ENCODE measurements at regions not wholly inside any gene's neighbourhood (a gene's known extent, or its start where the extent isn't known, plus 50 kb on each side); places are given as distances from the start of the nearest gene placed in this dataset.
A peak's percentile ranks its signal among the peaks of the same experiment; 100 is the strongest.
"Not testable (repeated sequence)": the region's sequence is repeated elsewhere in the genome, so short reads cannot be mapped to it uniquely, and the experiment has no call there.

GRCh38 chr2:72078773-72079172 is 68.9 kb downstream of the CYP26B1 start:
- DNase-seq (ENCODE audit: low read depth), result no peak

- DNase-seq (ENCODE audit: low read depth), result no peak
These were observed 69.9 kb downstream of the CYP26B1 start for GRCh38 chr2:72077702-72078169.

- DNase-seq (ENCODE audit: low read depth), result not testable (repeated sequence)
These were observed 74.3 kb downstream of the CYP26B1 start for GRCh38 chr2:72073373-72073772.

GRCh38 chr2:72064197-72064596 is 83.5 kb downstream of the CYP26B1 start:
- DNase-seq (ENCODE audit: low read depth), result not testable (repeated sequence)

- peak; percentile 18 for DNase-seq (ENCODE audit: low read depth)
These were observed 85.3 kb downstream of the CYP26B1 start for GRCh38 chr2:72062336-72062735.

GRCh38 chr2:72057308-72057707 is 90.4 kb downstream of the CYP26B1 start:
- DNase-seq (ENCODE audit: low read depth), result no peak

GRCh38 chr2:72051971-72052505 is 95.6 kb downstream of the CYP26B1 start:
- DNase-seq (ENCODE audit: low read depth), result no peak

- DNase-seq (ENCODE audit: low read depth), result no peak
These were observed 96.5 kb downstream of the CYP26B1 start for GRCh38 chr2:72051204-72051603.

GRCh38 chr2:72050734-72051133 is 96.9 kb downstream of the CYP26B1 start:
- DNase-seq (ENCODE audit: low read depth), result no peak

- DNase-seq (ENCODE audit: low read depth), result no peak
These were observed 98.7 kb downstream of the CYP26B1 start for GRCh38 chr2:72048881-72049477.

GRCh38 chr2:72043985-72044384 is 103.7 kb downstream of the CYP26B1 start:
- no peak for DNase-seq (ENCODE audit: low read depth)

GRCh38 chr2:72041638-72042111 is 106.0 kb downstream of the CYP26B1 start:
- no peak for DNase-seq (ENCODE audit: low read depth)

- peak; percentile 62 for DNase-seq (ENCODE audit: low read depth)
These were observed 106.8 kb downstream of the CYP26B1 start for GRCh38 chr2:72040629-72041571.

- DNase-seq (ENCODE audit: low read depth), result no peak
These were observed 109.1 kb downstream of the CYP26B1 start for GRCh38 chr2:72038524-72038923.

GRCh38 chr2:72037261-72037666 is 110.4 kb downstream of the CYP26B1 start:
- DNase-seq (ENCODE audit: low read depth), result peak; percentile 72

GRCh38 chr2:72036595-72036994 is 111.1 kb downstream of the CYP26B1 start:
- no peak for DNase-seq (ENCODE audit: low read depth)

- no peak for DNase-seq (ENCODE audit: low read depth)
These were observed 111.5 kb downstream of the CYP26B1 start for GRCh38 chr2:72036173-72036545.

GRCh38 chr2:72035518-72036172 is 112.0 kb downstream of the CYP26B1 start:
- peak; percentile 75 for DNase-seq (ENCODE audit: low read depth)

GRCh38 chr2:72034353-72035095 is 113.1 kb downstream of the CYP26B1 start:
- DNase-seq (ENCODE audit: low read depth), result no peak

GRCh38 chr2:72033636-72034035 is 114.0 kb downstream of the CYP26B1 start:
- no peak for DNase-seq (ENCODE audit: low read depth)

GRCh38 chr2:72032481-72033041 is 115.1 kb downstream of the CYP26B1 start:
- no peak for DNase-seq (ENCODE audit: low read depth)
